GM21576 (cell line): ENCODE measurements at regions not wholly inside any gene's neighbourhood (a gene's known extent, or its start where the extent isn't known, plus 50 kb on each side); places are given as distances from the start of the nearest gene placed in this dataset.
A peak's percentile ranks its signal among the peaks of the same experiment; 100 is the strongest.

Source experiments
- ATAC-seq: cut with Tn5 transposase; IDR thresholded peaks from one replicate; pipeline ENCODE4 v1.9.1; 2021; ENCODE audit warnings: mild to moderate bottlenecking, moderate library complexity; ENCODE audit not compliant: unreplicated experiment

GRCh38 chr1:83813576-83813975 lies 185.4 kb downstream of the TTLL7 start:
- ATAC-seq, result no peak

GRCh38 chr1:83810144-83810543 lies 188.8 kb downstream of the TTLL7 start:
- no peak for ATAC-seq

- ATAC-seq, result no peak
Measured at GRCh38 chr1:83808536-83808935, 190.4 kb downstream of the TTLL7 start.

GRCh38 chr1:83807821-83808220 lies 191.1 kb downstream of the TTLL7 start:
- ATAC-seq, result no peak

GRCh38 chr1:83807231-83807630 lies 191.7 kb downstream of the TTLL7 start:
- no peak for ATAC-seq

- no peak for ATAC-seq
Measured at GRCh38 chr1:83805921-83806320, 193.0 kb downstream of the TTLL7 start.

- no peak for ATAC-seq
Measured at GRCh38 chr1:83802460-83803152, 196.3 kb downstream of the TTLL7 start.

GRCh38 chr1:83802023-83802422 lies 196.9 kb downstream of the TTLL7 start:
- ATAC-seq, result no peak

GRCh38 chr1:83800066-83800465 lies 198.9 kb downstream of the TTLL7 start:
- no peak for ATAC-seq

- ATAC-seq, result no peak
Measured at GRCh38 chr1:83799594-83799993, 199.3 kb downstream of the TTLL7 start.

GRCh38 chr1:83798965-83799364 lies 200.0 kb downstream of the TTLL7 start:
- no peak for ATAC-seq

GRCh38 chr1:83796409-83796808 lies 202.5 kb downstream of the TTLL7 start:
- ATAC-seq, result no peak

- ATAC-seq, result peak; percentile 65
Measured at GRCh38 chr1:83794384-83794783, 204.5 kb downstream of the TTLL7 start.

- no peak for ATAC-seq
Measured at GRCh38 chr1:83791821-83792437, 207.0 kb downstream of the TTLL7 start.

- no peak for ATAC-seq
Measured at GRCh38 chr1:83790446-83790845, 208.5 kb downstream of the TTLL7 start.

GRCh38 chr1:83787246-83787998 lies 211.5 kb downstream of the TTLL7 start:
- no peak for ATAC-seq

GRCh38 chr1:83781667-83782066 lies 217.3 kb downstream of the TTLL7 start:
- ATAC-seq, result no peak

- ATAC-seq, result no peak
Measured at GRCh38 chr1:83779565-83779964, 219.4 kb downstream of the TTLL7 start.

- ATAC-seq, result no peak
Measured at GRCh38 chr1:83777758-83778101, 221.2 kb downstream of the TTLL7 start.

GRCh38 chr1:83776913-83777757 lies 221.8 kb downstream of the TTLL7 start:
- no peak for ATAC-seq

- no peak for ATAC-seq
Measured at GRCh38 chr1:83775977-83776603, 222.8 kb downstream of the TTLL7 start.
